PC-9 (cell line): ENCODE measurements at regions not wholly inside any gene's neighbourhood (a gene's known extent, or its start where the extent isn't known, plus 50 kb on each side); places are given as distances from the start of the nearest gene placed in this dataset.

Source experiments
- BruUV-seq: library from RNA; stranded (reverse); fragments of 400-500 nt; replicated peaks from 2 replicates; lab custom pipeline; 2021; lab: Mats Ljungman, UMichigan
- CTCF ChIA-PET: fragments of 300-600 bp; sonication (Branson Sonifier 250); formaldehyde crosslinking; loops from one replicate; lab custom pipeline; 2022; ENCODE audit warnings: antibody characterized with exemption; lab: Charles Lee
- POLR2A ChIA-PET: fragments of 300-600 bp; sonication (Branson Sonifier 250); formaldehyde crosslinking; loops from one replicate; lab custom pipeline; 2022; ENCODE audit warnings: antibody characterized with exemption; ENCODE audit not compliant: unreplicated experiment; lab: Charles Lee
- DNase-seq, 2 experiments: peaks; one replicate each; pipeline versions ENCODE4 v3.0.0 to v3.0.0-alpha.2; 2015 to 2022; ENCODE audit warnings: mixed read lengths in 1 of 2
- H2AFZ ChIP-seq: fragments of 200-600 bp; sonication (generic); 2 replicates; pipeline ENCODE4 v1.8.1; 2017; ENCODE audit warnings: antibody characterized with exemption
- H3F3A ChIP-seq: fragments of 200-600 bp; sonication (generic); 2 replicates; pipeline ENCODE4 v1.8.1; 2017; ENCODE audit warnings: antibody characterized with exemption, mild to moderate bottlenecking, low read depth; ENCODE audit not compliant: insufficient read depth
- H3K27ac ChIP-seq: fragments of 200-600 bp; sonication (generic); 2 replicates; pipeline ENCODE4 v1.6.1; 2016; ENCODE audit warnings: mixed run types
- H3K27me3 ChIP-seq: fragments of 200-600 bp; sonication (generic); 2 replicates; pipeline ENCODE4 v1.6.1; 2016; ENCODE audit warnings: low read depth, mixed run types; ENCODE audit not compliant: insufficient read depth
- H3K36me3 ChIP-seq: fragments of 200-600 bp; sonication (generic); 2 replicates; pipeline ENCODE4 v1.6.1; 2016; ENCODE audit warnings: low read depth, mixed run types
- H3K4me1 ChIP-seq: fragments of 200-600 bp; sonication (generic); replicated peaks from 2 replicates; pipeline ENCODE4 v1.6.1; 2016; ENCODE audit warnings: mixed run types; ENCODE audit not compliant: insufficient read depth
- H3K4me2 ChIP-seq: fragments of 200-600 bp; sonication (generic); 2 replicates; pipeline ENCODE4 v1.6.1; 2017; ENCODE audit warnings: mixed run types
- H3K4me3 ChIP-seq: fragments of 200-600 bp; sonication (generic); 2 replicates; pipeline ENCODE4 v1.6.1; 2016; ENCODE audit warnings: mixed run types
- H3K79me2 ChIP-seq: fragments of 200-600 bp; sonication (generic); 2 replicates; pipeline ENCODE4 v1.6.1; 2017; ENCODE audit warnings: low read depth, mixed run types
- H3K9me2 ChIP-seq: fragments of 200-600 bp; sonication (generic); 2 replicates; pipeline ENCODE4 v1.8.1; 2017; ENCODE audit warnings: mild to moderate bottlenecking; ENCODE audit not compliant: insufficient read depth
- H3K9me3 ChIP-seq: fragments of 200-600 bp; sonication (generic); 2 replicates; pipeline ENCODE4 v1.8.1; 2016; ENCODE audit warnings: low read depth; ENCODE audit not compliant: insufficient read depth
- H4K20me1 ChIP-seq: fragments of 200-600 bp; sonication (generic); 2 replicates; pipeline ENCODE4 v1.8.1; 2017; ENCODE audit not compliant: insufficient read depth
- CTCF ChIP-seq: fragments of 200-600 bp; sonication (generic); conservative IDR thresholded peaks from 2 replicates; pipeline ENCODE4 v1.6.1; 2017; ENCODE audit warnings: mixed run types, antibody characterized with exemption, mild to moderate bottlenecking, moderate library complexity
- EZH2 ChIP-seq: fragments of 200-600 bp; sonication (generic); IDR thresholded peaks from 2 replicates; pipeline ENCODE4 v1.8.0; 2017; ENCODE audit warnings: antibody characterized with exemption, low read depth
- intact Hi-C: fragments of 100-400 bp; cut with micrococcal nuclease; formaldehyde crosslinking; loops from one replicate; pipeline ENCODE4 v1.10.0; 2022; ENCODE audit not compliant: unreplicated experiment

GRCh38 chr13:27014406-27015359, 156.9 kb downstream of the USP12 start:
- BruUV-seq = no TSS peak

GRCh38 chr13:27012482-27013197, 159.0 kb downstream of the USP12 start:
- Histone ChIP-seq H3K4me1 (peaks cover 11% of the 10 kb centered on the region), H2AFZ (no peak overlapping the region), H3K36me3 (no peaks in the 10 kb centered on the region), H3K4me2 (peak overlapping the region; percentile 49), H3K79me2 (no peaks in the 10 kb centered on the region), H3K4me3 (no peak overlapping the region), H4K20me1 (no peaks in the 10 kb centered on the region), H3F3A (peaks cover 13% of the 10 kb centered on the region), H3K9me2 (no peaks in the 10 kb centered on the region), H3K27me3 (no peaks in the 10 kb centered on the region), H3K9me3 (no peaks in the 10 kb centered on the region), H3K27ac (peak overlapping the region; percentile 51)
- POLR2A ChIA-PET = no interaction called here
- DNase-seq = peak in 1 of 2 experiments; percentile 77
- BruUV-seq = no TSS peak
- TF ChIP-seq CTCF (no peak), EZH2 (no peak)
- CTCF ChIA-PET = no interaction called here
- intact Hi-C loops = no loop called here

More at GRCh38 chr13:27014406-27015359, 156.9 kb downstream of the USP12 start:
- intact Hi-C loops = no loop called here
- POLR2A ChIA-PET = no interaction called here
- Histone ChIP-seq H3K9me2 (no peaks in the 10 kb centered on the region), H3K79me2 (no peaks in the 10 kb centered on the region), H3K4me2 (no peak overlapping the region), H3K9me3 (no peaks in the 10 kb centered on the region), H3K4me1 (peaks cover 21% of the 10 kb centered on the region), H3K36me3 (no peaks in the 10 kb centered on the region), H3K4me3 (no peak overlapping the region), H2AFZ (no peak overlapping the region), H3K27ac (no peak overlapping the region), H3F3A (peaks cover 13% of the 10 kb centered on the region), H4K20me1 (no peaks in the 10 kb centered on the region), H3K27me3 (no peaks in the 10 kb centered on the region)
- CTCF ChIA-PET = no interaction called here
- no peak for DNase-seq
- TF ChIP-seq EZH2 = no peak
- TF ChIP-seq CTCF = no peak

GRCh38 chr13:27011661-27012060, 159.9 kb downstream of the USP12 start:
- TF ChIP-seq CTCF (no peak), EZH2 (no peak)
- ChIA-PET POLR2A (no interaction called here), CTCF (no interaction called here)
- Histone ChIP-seq H3K27me3 (no peaks in the 10 kb centered on the region), H3K27ac (no peak overlapping the region), H3K4me3 (no peak overlapping the region), H3K79me2 (no peaks in the 10 kb centered on the region), H3K9me3 (no peaks in the 10 kb centered on the region), H3K4me2 (no peak overlapping the region), H3K9me2 (no peaks in the 10 kb centered on the region), H3K36me3 (no peaks in the 10 kb centered on the region), H4K20me1 (no peaks in the 10 kb centered on the region), H3F3A (peaks cover 13% of the 10 kb centered on the region), H2AFZ (no peak overlapping the region), H3K4me1 (peaks cover 11% of the 10 kb centered on the region)
- intact Hi-C loops = no loop called here
- no peak for DNase-seq
- no TSS peak for BruUV-seq
